ENCODE measurements at regions not wholly inside any gene's neighbourhood (a gene's known extent, or its start where the extent isn't known, plus 50 kb on each side); places are given as distances from the start of the nearest gene placed in this dataset.
A peak's percentile ranks its signal among the peaks of the same experiment; 100 is the strongest.

DNA sequence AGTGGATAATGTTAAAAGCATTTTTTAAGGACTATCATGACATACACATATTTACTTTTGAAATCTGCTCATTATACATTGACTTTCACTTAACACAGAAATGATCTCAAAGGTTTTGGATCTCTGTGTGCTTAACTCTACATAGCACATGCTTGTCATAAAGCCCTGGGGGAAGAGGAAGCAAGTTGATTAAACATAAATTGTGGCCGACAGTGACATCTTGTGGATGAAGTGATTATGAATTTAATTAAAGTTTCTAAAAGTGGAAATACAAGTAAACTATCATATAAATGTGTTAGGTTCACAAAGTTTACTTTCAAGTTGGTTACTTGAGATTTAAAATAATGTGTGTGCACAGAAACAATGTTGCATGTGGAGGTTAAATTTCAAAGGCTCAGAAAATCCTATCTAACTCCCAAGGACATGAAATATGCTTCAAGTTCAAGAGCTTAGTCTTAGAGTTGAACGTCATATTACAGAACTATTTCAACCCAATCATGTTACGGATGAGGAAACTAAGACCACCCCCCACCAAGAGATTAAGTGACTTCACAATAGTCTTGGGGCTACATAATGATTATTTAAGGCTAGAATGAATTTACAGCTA lies 1247.8 kb downstream of the GATA3 start:
- H3K4me3 ChIP-seq (ENCODE audit: low read depth, low read length) = no peak overlapping the region
- DNase-seq (ENCODE audit: low read depth) = peak; percentile 54
- peak; percentile 30 for TF ChIP-seq CTCF (IDR thresholded peaks at IDR 0.05; ENCODE audit: insufficient read depth, low read depth, low read length)

- H3K4me3 ChIP-seq (ENCODE audit: low read depth, low read length) = no peak overlapping the region
- DNase-seq (ENCODE audit: low read depth) = peak; percentile 36
- peak; percentile 44 for TF ChIP-seq CTCF (IDR thresholded peaks at IDR 0.05; ENCODE audit: insufficient read depth, low read depth, low read length)
These were observed 1250.6 kb downstream of the GATA3 start for GRCh38 chr10:9305018-9305655.

GRCh38 chr10:9311702-9312499 lies 1257.4 kb downstream of the GATA3 start:
- H3K4me3 ChIP-seq (ENCODE audit: low read depth, low read length) = no peak overlapping the region
- peak; percentile 31 for TF ChIP-seq CTCF (IDR thresholded peaks at IDR 0.05; ENCODE audit: insufficient read depth, low read depth, low read length)
- DNase-seq (ENCODE audit: low read depth) = no peak

DNA sequence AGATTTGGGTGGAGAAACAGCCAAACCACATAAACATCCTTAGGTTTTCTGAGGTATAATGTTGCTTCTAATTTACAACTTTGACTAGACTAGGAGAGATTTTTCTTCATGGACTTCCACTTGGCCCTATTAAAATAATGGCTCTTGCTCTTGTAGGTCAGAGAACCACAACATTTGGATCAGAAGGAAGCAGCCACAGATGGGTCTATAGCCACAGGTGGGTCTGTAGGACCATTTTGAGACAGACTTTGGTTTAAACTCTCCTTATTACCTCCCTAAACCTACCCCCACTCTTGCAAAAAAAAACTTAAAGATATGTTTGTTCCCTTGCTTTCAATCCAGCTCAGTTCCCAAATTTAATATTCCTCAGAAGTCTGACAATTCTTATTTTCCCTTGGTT lies 1260.8 kb downstream of the GATA3 start:
- no peak overlapping the region for H3K4me3 ChIP-seq (ENCODE audit: low read depth, low read length)
- TF ChIP-seq CTCF (IDR thresholded peaks at IDR 0.05; ENCODE audit: insufficient read depth, low read depth, low read length) = no peak
- DNase-seq (ENCODE audit: low read depth) = no peak

DNA sequence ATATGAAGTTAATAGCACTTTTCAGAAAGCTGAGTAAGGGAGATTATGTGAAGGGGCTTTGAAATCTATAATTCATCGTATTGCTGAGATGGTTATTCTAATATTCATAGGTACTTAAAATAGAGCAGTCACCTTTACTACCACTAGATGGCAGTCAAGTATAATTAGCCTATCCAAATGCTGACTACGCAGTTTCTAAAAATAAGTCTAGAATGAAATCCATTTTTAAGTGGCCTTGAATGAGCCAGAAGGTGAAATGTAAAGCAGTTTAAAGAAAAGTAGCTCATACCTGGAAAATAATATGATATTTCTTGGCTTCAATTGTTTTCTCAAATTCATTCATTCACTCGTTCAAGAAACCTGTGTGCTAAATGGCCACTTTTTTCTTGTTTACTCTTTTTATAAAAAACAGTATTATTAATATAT lies 1277.1 kb downstream of the GATA3 start:
- H3K4me3 ChIP-seq (ENCODE audit: low read depth, low read length) = no peak overlapping the region
- TF ChIP-seq CTCF (IDR thresholded peaks at IDR 0.05; ENCODE audit: insufficient read depth, low read depth, low read length) = peak; percentile 76
- DNase-seq (ENCODE audit: low read depth) = peak; percentile 72

- no peak for TF ChIP-seq CTCF (IDR thresholded peaks at IDR 0.05; ENCODE audit: insufficient read depth, low read depth, low read length)
- no peak overlapping the region for H3K4me3 ChIP-seq (ENCODE audit: low read depth, low read length)
- no peak for DNase-seq (ENCODE audit: low read depth)
These were observed 1279.8 kb downstream of the GATA3 start for GRCh38 chr10:9334270-9334669.
